NCI-H2171 (cell line): ENCODE measurements at regions not wholly inside any gene's neighbourhood (a gene's known extent, or its start where the extent isn't known, plus 50 kb on each side); places are given as distances from the start of the nearest gene placed in this dataset.

Source experiments
- DNase-seq: peaks from one replicate; lab custom pipeline; 2025; lab: John Stamatoyannopoulos, UW

- DNase-seq: no peak
Observed at GRCh38 chr3:43994657-43995546, 246.8 kb upstream of the TOPAZ1 start.

- DNase-seq: no peak
Observed at GRCh38 chr3:43995547-43996378, 245.9 kb upstream of the TOPAZ1 start.

GRCh38 chr3:43996379-43997301 lies 245.0 kb upstream of the TOPAZ1 start:
- DNase-seq: no peak

- DNase-seq: no peak
Observed at GRCh38 chr3:43997316-43997715, 244.4 kb upstream of the TOPAZ1 start.

- DNase-seq: no peak
Observed at GRCh38 chr3:43997788-43998369, 243.8 kb upstream of the TOPAZ1 start.

GRCh38 chr3:43998370-43998835 lies 243.3 kb upstream of the TOPAZ1 start:
- no peak for DNase-seq

GRCh38 chr3:43998836-43999727 lies 242.6 kb upstream of the TOPAZ1 start:
- DNase-seq: no peak

- no peak for DNase-seq
Observed at GRCh38 chr3:43999728-44000319, 241.9 kb upstream of the TOPAZ1 start.

- no peak for DNase-seq
Observed at GRCh38 chr3:44000586-44000985, 241.1 kb upstream of the TOPAZ1 start.

- DNase-seq: no peak
Observed at GRCh38 chr3:44001072-44001471, 240.6 kb upstream of the TOPAZ1 start.

GRCh38 chr3:44003801-44004200 lies 237.9 kb upstream of the TOPAZ1 start:
- DNase-seq: no peak

- no peak for DNase-seq
Observed at GRCh38 chr3:44011680-44012079, 230.0 kb upstream of the TOPAZ1 start.

GRCh38 chr3:44012160-44012899 lies 229.4 kb upstream of the TOPAZ1 start:
- no peak for DNase-seq

- no peak for DNase-seq
Observed at GRCh38 chr3:44013967-44014366, 227.7 kb upstream of the TOPAZ1 start.

GRCh38 chr3:44015170-44015569 lies 226.5 kb upstream of the TOPAZ1 start:
- DNase-seq: no peak

- DNase-seq: no peak
Observed at GRCh38 chr3:44016818-44017217, 224.9 kb upstream of the TOPAZ1 start.

GRCh38 chr3:44018926-44019325 lies 222.8 kb upstream of the TOPAZ1 start:
- DNase-seq: no peak

- DNase-seq: no peak
Observed at GRCh38 chr3:44019736-44020135, 221.9 kb upstream of the TOPAZ1 start.

- no peak for DNase-seq
Observed at GRCh38 chr3:44020143-44020542, 221.5 kb upstream of the TOPAZ1 start.
